ENCODE measurements at regions not wholly inside any gene's neighbourhood (a gene's known extent, or its start where the extent isn't known, plus 50 kb on each side); places are given as distances from the start of the nearest gene placed in this dataset.

DNA sequence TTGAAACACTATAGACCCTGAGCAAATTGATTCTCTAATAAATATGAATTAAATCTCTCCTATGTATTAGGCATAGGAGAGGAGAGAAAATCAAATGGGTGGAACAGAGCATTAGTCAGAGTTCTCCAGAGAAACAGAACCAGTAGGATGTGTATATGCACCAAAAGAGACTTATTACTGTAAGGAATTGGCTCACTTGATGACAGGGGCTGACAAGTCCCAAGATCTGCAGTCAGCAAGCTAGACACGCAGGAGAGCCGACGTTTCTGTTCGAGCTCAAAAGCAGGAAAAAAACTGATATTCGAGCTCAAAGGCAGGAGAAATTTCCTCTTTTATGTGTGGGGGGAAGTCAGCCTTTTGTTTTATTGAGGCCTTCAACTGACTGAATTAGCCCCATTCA lies 259.2 kb upstream of the KAZN start:
- TF ChIP-seq, protein P1, sequence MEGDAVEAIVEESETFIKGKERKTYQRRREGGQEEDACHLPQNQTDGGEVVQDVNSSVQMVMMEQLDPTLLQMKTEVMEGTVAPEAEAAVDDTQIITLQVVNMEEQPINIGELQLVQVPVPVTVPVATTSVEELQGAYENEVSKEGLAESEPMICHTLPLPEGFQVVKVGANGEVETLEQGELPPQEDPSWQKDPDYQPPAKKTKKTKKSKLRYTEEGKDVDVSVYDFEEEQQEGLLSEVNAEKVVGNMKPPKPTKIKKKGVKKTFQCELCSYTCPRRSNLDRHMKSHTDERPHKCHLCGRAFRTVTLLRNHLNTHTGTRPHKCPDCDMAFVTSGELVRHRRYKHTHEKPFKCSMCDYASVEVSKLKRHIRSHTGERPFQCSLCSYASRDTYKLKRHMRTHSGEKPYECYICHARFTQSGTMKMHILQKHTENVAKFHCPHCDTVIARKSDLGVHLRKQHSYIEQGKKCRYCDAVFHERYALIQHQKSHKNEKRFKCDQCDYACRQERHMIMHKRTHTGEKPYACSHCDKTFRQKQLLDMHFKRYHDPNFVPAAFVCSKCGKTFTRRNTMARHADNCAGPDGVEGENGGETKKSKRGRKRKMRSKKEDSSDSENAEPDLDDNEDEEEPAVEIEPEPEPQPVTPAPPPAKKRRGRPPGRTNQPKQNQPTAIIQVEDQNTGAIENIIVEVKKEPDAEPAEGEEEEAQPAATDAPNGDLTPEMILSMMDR (IDR thresholded peaks at IDR 0.05) = no peak

DNA sequence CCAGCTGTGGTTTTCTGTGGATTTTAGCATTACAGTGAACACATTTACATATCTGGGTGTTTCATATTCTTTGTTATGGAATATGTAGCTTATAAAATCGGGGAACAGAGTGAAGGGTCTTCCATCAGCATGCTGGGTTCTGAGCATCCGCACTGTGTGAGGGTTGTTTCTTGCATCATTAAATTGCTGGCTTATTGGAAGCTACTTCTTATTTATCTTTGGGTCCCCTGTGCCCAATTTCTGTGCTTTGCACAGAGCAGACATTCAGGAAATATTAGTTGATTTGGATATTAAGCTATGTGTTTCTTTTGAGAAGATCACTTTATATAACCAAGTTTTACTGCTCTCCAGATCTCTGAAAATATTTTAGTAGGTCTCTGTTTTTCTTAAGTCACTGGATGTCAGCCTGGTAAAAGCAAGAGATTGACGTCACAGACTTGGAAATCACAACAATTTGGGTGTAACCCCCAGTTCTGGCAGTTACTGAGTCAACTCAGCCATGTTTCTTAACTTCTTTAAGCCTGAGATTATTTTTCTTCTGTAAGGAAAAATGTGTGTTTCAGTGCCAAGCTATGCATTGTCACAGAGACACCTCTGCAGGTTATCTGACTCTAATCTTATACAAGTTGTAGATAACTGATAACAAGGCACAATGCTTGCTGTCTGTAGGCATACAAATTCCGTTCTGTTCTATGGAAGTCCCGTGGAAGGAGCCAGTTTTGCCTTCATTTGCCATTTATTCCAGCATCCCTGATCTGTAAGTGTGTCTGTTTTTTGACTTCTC lies 258.3 kb upstream of the KAZN start:
- TF ChIP-seq, protein P1 (IDR thresholded peaks at IDR 0.05) = no peak

DNA sequence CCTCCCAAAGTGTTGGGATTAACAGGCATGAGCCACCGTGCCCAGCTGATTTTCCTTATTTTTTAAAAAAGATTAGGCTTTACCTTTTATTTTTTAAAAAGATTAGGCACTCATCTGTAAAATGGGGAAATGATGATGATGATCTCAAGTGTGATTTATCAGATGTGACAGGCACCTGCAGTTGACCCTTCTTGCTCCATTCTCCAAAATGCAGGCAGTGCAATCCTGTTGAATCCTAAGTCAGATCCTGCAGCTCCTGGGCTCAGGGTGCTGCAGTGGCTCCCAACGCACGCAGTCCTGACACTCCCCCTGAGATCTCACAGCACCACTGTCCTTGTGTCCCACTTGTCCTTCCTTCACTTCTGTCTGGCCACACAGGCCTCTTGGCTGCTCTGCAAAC lies 257.3 kb upstream of the KAZN start:
- TF ChIP-seq, protein P1 (IDR thresholded peaks at IDR 0.05) = no peak

DNA sequence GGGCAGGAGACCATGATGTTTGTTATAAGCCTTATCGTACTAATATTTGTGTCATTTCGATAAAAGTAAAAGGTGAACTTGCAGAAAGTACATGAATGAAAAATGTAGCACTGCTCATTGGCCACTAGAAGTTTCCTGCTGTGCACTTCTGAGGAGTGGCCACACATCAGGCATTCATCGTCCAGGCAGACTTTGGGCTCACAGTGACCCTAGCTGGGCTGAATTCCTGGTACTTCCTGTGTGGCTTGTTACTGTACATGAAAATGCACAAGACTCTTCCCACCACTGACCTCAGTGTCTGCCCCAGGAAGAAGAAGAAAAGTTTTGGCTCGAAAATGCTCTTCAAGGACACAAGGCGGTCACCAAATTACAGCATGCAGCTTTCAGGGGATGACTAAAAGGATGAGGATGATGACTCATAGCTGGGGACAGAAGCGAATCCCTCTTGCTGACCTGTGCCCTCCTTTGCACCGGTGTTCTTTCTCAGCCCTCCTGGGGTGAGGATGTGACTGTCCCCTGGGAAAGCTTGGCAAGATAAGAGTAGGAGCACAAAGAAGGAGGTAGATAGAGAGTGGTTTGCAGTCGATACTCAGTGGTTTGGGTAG lies 252.4 kb upstream of the KAZN start:
- TF ChIP-seq, protein P1 (IDR thresholded peaks at IDR 0.05) = no peak

DNA sequence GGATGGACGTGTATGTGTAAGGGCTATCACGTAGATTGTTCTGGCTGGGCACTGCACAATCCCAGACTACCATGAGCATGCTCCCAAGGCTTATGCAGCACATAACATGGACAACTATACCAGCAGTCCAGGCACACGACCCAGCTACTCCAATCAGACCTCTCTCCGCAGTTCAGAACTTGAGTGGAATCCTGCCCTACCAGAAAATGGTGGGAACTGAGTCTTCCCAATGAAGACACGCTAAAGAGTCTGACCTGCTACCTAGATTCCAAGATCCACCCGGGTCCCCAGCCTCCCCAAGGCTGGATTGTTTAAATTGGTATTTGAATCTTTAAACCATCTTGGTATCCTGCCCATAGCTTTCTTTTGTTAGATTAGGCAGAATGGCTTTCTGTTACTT lies 251.3 kb upstream of the KAZN start:
- TF ChIP-seq, protein P1 (IDR thresholded peaks at IDR 0.05) = no peak

DNA sequence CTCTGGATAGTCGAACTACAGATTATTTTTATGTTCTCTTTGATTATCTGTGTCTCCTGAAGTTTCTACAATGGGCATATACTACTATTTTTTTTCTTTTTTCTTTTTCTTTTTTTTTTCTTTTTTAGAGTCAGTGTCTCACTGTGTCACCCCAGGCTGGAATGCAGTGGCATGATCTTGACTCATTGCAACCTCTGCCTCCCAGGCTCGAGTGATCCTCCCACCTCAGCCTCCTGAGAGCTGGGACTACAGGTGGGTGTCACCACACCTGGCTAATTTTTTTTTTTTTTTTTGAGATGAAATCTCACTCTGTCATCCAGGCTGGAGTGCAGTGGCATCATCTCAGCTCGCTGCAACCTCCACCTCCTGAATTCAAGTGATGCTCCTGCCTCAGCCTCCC lies 250.7 kb upstream of the KAZN start:
- TF ChIP-seq, protein P1 (IDR thresholded peaks at IDR 0.05) = no peak

DNA sequence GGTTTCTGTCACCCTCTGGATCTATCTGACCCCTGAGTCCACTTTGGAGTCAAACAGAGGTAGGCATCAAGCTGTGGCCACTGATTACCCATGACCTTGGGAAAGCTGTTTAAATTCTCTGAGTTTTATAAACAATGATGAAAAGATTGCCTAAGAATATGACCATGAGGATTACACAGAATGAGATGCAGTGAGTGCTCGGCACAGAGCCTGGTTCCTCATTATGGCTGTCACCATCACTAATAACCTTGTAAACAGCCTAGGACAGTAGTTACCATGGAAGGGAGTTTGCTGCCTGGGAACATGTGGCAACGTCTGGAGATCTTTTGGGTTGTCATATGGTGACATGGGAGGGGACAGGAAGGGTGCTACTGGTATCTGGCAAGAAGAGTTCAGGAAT lies 248.3 kb upstream of the KAZN start:
- TF ChIP-seq, protein P1 (IDR thresholded peaks at IDR 0.05) = no peak

Data from LNCAP (cell line).